ENCODE measurements at regions not wholly inside any gene's neighbourhood (a gene's known extent, or its start where the extent isn't known, plus 50 kb on each side); places are given as distances from the start of the nearest gene placed in this dataset.

DNA sequence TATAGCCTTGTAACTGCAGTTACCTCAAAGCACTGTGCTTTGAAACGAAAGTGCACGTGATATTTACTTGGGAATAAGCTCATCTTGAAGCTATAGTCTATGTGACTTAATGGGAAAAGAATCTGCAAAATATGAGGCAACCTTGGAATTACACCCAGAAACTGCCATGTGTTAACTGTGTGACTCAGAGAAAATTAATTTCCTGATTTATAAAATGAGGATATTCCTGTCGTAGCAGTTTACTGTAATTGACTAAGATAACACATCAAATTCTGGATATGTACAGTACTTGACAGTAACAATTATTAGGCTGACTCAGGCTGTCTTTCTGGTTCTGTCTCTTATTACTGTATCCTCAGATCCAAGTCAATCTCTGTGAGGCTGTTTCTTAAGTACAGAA is 1079.9 kb upstream of the ACO1 start:
- H3K4me2 ChIP-seq (ENCODE audit: low read depth, low read length, poor library complexity, severe bottlenecking) = no peak overlapping the region
- TF ChIP-seq, protein P1, sequence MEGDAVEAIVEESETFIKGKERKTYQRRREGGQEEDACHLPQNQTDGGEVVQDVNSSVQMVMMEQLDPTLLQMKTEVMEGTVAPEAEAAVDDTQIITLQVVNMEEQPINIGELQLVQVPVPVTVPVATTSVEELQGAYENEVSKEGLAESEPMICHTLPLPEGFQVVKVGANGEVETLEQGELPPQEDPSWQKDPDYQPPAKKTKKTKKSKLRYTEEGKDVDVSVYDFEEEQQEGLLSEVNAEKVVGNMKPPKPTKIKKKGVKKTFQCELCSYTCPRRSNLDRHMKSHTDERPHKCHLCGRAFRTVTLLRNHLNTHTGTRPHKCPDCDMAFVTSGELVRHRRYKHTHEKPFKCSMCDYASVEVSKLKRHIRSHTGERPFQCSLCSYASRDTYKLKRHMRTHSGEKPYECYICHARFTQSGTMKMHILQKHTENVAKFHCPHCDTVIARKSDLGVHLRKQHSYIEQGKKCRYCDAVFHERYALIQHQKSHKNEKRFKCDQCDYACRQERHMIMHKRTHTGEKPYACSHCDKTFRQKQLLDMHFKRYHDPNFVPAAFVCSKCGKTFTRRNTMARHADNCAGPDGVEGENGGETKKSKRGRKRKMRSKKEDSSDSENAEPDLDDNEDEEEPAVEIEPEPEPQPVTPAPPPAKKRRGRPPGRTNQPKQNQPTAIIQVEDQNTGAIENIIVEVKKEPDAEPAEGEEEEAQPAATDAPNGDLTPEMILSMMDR (conservative IDR thresholded peaks at IDR 0.05; ENCODE audit: low read length) = no peak
- TF ChIP-seq EZH2phosphoT487 (IDR thresholded peaks at IDR 0.05; ENCODE audit: borderline replicate concordance) = no peak
- H4K20me1 ChIP-seq (ENCODE audit: insufficient read depth, low read length, poor library complexity, severe bottlenecking) = no peaks in the 10 kb centered on the region
- H3K27me3 ChIP-seq (ENCODE audit: insufficient read depth, low read length, poor library complexity, severe bottlenecking) = no peaks in the 10 kb centered on the region
- H3K9ac ChIP-seq (ENCODE audit: low read depth, low read length, poor library complexity, severe bottlenecking) = no peak overlapping the region
- H3K9me3 ChIP-seq (ENCODE audit: insufficient read depth, low read depth, low read length) = no peaks in the 10 kb centered on the region
- H3K4me1 ChIP-seq (ENCODE audit: insufficient read depth, low read length, poor library complexity, severe bottlenecking) = no peaks in the 10 kb centered on the region
- no peaks in the 10 kb centered on the region for H3K9me2 ChIP-seq (replicated peaks; ENCODE audit: low read depth, low read length)
- no peak overlapping the region for H3K4me3 ChIP-seq (ENCODE audit: low read length, poor library complexity, severe bottlenecking)
- H3K36me3 ChIP-seq (ENCODE audit: insufficient read depth, low read length) = no peaks in the 10 kb centered on the region
- H2AFZ ChIP-seq (ENCODE audit: low read length) = no peak overlapping the region
- no peaks in the 10 kb centered on the region for H3F3A ChIP-seq (ENCODE audit: low read depth)
- H3K79me2 ChIP-seq (ENCODE audit: insufficient read depth, low read length) = no peaks in the 10 kb centered on the region

DNA sequence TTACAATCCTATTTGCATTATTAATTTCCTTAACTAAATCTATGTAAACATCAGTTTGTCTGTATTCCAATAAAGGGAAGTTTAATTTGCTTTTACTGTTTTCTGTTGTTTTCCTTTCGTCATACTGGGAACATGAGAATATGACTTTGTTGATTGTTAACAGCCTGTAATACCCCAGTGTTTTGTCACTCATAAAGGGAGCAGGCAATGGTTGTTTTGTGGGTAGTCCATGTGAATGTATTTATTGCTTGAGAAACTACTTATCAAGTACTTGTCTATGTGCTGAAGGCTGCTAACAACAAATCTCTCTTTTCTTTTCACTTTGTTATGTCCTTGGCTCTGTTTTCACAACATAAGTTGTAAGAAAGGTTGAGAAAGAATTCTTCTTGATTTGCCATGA is 1070.2 kb upstream of the ACO1 start:
- Histone ChIP-seq H3K9ac (ENCODE audit: low read depth, low read length, poor library complexity, severe bottlenecking) (no peak overlapping the region), H3F3A (ENCODE audit: low read depth) (no peaks in the 10 kb centered on the region), H2AFZ (ENCODE audit: low read length) (no peak overlapping the region), H3K9me2 (replicated peaks; ENCODE audit: low read depth, low read length) (no peaks in the 10 kb centered on the region), H3K4me1 (ENCODE audit: insufficient read depth, low read length, poor library complexity, severe bottlenecking) (no peaks in the 10 kb centered on the region), H3K9me3 (ENCODE audit: insufficient read depth, low read depth, low read length) (no peaks in the 10 kb centered on the region), H3K4me3 (ENCODE audit: low read length, poor library complexity, severe bottlenecking) (no peak overlapping the region), H4K20me1 (ENCODE audit: insufficient read depth, low read length, poor library complexity, severe bottlenecking) (no peaks in the 10 kb centered on the region), H3K79me2 (ENCODE audit: insufficient read depth, low read length) (no peaks in the 10 kb centered on the region), H3K27me3 (ENCODE audit: insufficient read depth, low read length, poor library complexity, severe bottlenecking) (no peaks in the 10 kb centered on the region), H3K4me2 (ENCODE audit: low read depth, low read length, poor library complexity, severe bottlenecking) (no peak overlapping the region), H3K36me3 (ENCODE audit: insufficient read depth, low read length) (no peaks in the 10 kb centered on the region)
- TF ChIP-seq, protein P1 (conservative IDR thresholded peaks at IDR 0.05; ENCODE audit: low read length) = no peak
- TF ChIP-seq EZH2phosphoT487 (IDR thresholded peaks at IDR 0.05; ENCODE audit: borderline replicate concordance) = no peak

DNA sequence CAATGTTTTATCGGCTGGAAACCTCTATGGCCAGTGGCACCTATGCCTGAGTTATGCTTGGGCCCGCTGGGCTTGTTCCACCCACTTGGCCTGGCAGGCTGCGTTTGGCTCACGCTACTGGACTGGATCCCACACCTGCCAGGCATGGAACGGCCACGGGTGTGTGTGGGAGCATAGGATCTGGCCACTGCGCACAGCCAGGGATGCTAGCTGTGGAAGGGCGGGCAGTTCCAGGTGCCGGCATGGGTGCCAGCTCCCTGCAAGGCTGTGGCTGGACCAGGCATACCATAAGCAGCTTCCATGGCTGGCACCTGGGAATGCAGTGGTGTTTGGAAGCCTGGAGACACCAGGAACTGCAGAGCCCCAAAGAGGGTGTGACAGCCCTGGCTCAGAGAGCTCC is 1063.9 kb upstream of the ACO1 start:
- Histone ChIP-seq H3K9me3 (ENCODE audit: insufficient read depth, low read depth, low read length) (no peaks in the 10 kb centered on the region; the same call in 1 of the 2 replicates), H3K79me2 (ENCODE audit: insufficient read depth, low read length) (no peaks in the 10 kb centered on the region), H3K36me3 (ENCODE audit: insufficient read depth, low read length) (no peaks in the 10 kb centered on the region), H3K4me2 (ENCODE audit: low read depth, low read length, poor library complexity, severe bottlenecking) (no peak overlapping the region), H3K4me1 (ENCODE audit: insufficient read depth, low read length, poor library complexity, severe bottlenecking) (no peaks in the 10 kb centered on the region), H4K20me1 (ENCODE audit: insufficient read depth, low read length, poor library complexity, severe bottlenecking) (no peaks in the 10 kb centered on the region), H3K4me3 (ENCODE audit: low read length, poor library complexity, severe bottlenecking) (no peak overlapping the region), H3K9me2 (replicated peaks; ENCODE audit: low read depth, low read length) (no peaks in the 10 kb centered on the region), H3K9ac (ENCODE audit: low read depth, low read length, poor library complexity, severe bottlenecking) (no peak overlapping the region), H3F3A (ENCODE audit: low read depth) (no peaks in the 10 kb centered on the region), H3K27me3 (ENCODE audit: insufficient read depth, low read length, poor library complexity, severe bottlenecking) (no peaks in the 10 kb centered on the region), H2AFZ (ENCODE audit: low read length) (no peak overlapping the region)
- TF ChIP-seq, protein P1 (conservative IDR thresholded peaks at IDR 0.05; ENCODE audit: low read length) = no peak
- TF ChIP-seq EZH2phosphoT487 (IDR thresholded peaks at IDR 0.05; ENCODE audit: borderline replicate concordance) = no peak

Measured in Loucy (cell line).